ENCODE measurements at regions not wholly inside any gene's neighbourhood (a gene's known extent, or its start where the extent isn't known, plus 50 kb on each side); places are given as distances from the start of the nearest gene placed in this dataset.

DNA sequence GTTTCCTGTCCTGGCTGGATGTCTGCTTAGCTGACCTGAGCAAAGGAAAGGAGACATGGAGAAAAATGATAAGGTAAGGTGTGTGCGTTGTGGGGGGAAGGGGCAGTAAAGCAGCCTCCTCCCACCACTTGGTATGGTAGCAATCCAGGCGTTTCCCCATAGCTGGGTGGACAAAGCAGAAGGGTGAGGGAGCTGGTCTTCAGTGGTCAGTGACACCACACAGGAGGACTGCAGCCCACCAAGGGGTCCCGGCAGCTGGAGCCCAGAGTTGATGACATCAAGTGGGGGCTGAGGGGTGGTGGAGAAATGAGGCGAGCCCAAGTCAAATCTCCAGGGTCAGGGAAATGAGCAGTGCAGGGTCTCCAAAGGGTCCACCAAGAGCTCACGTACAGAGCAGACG lies 69.3 kb upstream of the LRRN2 start:
- TF ChIP-seq, protein P1, sequence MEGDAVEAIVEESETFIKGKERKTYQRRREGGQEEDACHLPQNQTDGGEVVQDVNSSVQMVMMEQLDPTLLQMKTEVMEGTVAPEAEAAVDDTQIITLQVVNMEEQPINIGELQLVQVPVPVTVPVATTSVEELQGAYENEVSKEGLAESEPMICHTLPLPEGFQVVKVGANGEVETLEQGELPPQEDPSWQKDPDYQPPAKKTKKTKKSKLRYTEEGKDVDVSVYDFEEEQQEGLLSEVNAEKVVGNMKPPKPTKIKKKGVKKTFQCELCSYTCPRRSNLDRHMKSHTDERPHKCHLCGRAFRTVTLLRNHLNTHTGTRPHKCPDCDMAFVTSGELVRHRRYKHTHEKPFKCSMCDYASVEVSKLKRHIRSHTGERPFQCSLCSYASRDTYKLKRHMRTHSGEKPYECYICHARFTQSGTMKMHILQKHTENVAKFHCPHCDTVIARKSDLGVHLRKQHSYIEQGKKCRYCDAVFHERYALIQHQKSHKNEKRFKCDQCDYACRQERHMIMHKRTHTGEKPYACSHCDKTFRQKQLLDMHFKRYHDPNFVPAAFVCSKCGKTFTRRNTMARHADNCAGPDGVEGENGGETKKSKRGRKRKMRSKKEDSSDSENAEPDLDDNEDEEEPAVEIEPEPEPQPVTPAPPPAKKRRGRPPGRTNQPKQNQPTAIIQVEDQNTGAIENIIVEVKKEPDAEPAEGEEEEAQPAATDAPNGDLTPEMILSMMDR (IDR thresholded peaks at IDR 0.05), result no peak
- no peak for TF ChIP-seq POLR2A (IDR thresholded peaks at IDR 0.05)
- no peak for TF ChIP-seq EP300 (IDR thresholded peaks at IDR 0.05)
- no peak for DNase-seq (ENCODE audit: low spot score in 2 of 2)

DNA sequence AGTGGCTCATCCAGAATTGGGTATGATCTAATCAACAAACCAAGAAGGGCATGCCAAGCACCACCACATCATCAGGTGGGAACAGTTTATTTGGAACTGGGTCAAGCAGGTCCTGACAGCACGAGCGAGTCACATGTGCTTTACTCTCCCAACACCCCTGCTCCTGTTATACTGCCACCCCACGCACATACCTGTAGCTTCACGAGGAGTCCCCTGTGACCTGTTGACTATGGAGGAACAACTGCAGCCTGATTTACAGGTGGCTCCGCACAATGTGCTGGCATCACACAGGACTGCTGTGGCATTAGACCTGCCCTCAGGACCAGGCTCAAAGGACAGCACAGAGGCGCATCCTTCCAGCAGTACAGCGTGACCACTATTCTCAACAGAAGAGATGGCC lies 70.8 kb upstream of the LRRN2 start:
- Histone ChIP-seq H3K4me1 (no peaks in the 10 kb centered on the region), H3K27ac (no peak overlapping the region)
- WGBS, 2 donors, result 91 to 96% methylated on average over 5 to 7 of the region's 7 CpGs

More for the DNA sequence above, 69.3 kb upstream of the LRRN2 start:
- WGBS, 2 donors, result 81 to 89% methylated on average over 6 of the region's 6 CpGs
- H3K36me3 ChIP-seq, result no peaks in the 10 kb centered on the region
- peaks cover 0 to 18% of the 10 kb centered on the region in 2 donors for H3K27me3 ChIP-seq
- no peak overlapping the region for H3K4me3 ChIP-seq
- H3K27ac ChIP-seq, result no peak overlapping the region
- no peaks in the 10 kb centered on the region for H3K4me1 ChIP-seq
- H3K9me3 ChIP-seq, result no peaks in the 10 kb centered on the region

DNA sequence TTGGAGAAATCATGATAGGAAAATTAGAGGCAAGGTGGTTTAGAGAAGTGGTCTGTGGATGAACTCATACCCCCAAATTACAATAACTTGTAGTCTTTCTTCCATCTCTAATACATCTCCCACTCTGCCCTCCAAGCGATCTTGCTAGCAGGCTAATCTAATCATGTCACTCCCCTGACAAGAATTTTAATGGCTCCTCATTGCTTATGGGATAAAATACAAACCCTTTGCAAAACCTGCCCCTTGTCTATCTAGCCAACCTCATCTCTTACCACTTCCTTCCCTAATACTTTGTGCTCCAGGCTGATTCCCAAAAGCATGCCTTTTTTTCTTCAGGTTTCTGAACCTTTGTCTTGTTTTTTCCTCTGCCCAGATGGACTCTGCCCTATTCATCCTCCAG lies 71.3 kb upstream of the LRRN2 start:
- TF ChIP-seq POLR2A (IDR thresholded peaks at IDR 0.05) (no peak), EP300 (IDR thresholded peaks at IDR 0.05) (no peak)
- TF ChIP-seq, protein P1 (IDR thresholded peaks at IDR 0.05), result no peak
- 76 to 79% methylated on average over 1 of the region's 1 CpG for WGBS, 2 donors
- no peaks in the 10 kb centered on the region for H3K4me1 ChIP-seq

More for the DNA sequence above, 70.8 kb upstream of the LRRN2 start:
- Histone ChIP-seq H3K36me3 (no peaks in the 10 kb centered on the region), H3K27me3 (peaks cover 0 to 18% of the 10 kb centered on the region in 2 donors), H3K9me3 (peaks cover 0 to 7% (median 0%) of the 10 kb centered on the region in 4 donors), H3K4me3 (no peak overlapping the region)
- DNase-seq (ENCODE audit: low spot score in 2 of 2), result no peak
- no peak for TF ChIP-seq POLR2A (IDR thresholded peaks at IDR 0.05)

DNA sequence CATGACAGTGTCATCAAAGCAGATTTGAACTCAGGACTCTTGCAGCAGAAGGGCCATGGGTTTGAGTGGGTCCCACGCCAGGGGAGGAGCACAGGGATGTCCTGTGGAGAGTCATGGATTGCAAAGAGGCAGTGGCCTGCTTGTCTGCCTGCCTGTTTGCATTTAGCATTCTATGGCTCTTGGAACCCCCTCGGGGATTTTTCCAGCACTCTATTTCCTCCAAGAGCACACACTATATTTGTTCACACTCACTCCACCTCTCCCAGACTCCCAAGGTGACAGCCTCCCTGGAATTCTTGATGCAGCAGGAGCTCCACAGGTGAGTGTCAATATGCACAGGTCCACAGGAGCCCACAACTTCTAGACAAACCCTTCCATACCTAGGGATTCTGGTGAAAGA lies 73.1 kb upstream of the LRRN2 start:
- 52 to 57% methylated on average over 2 of the region's 2 CpGs for WGBS, 2 donors
- peaks cover 0 to 14% (median 0%) of the 10 kb centered on the region in 4 donors for H3K9me3 ChIP-seq
- no peak for TF ChIP-seq EP300 (IDR thresholded peaks at IDR 0.05)
- TF ChIP-seq, protein P1 (IDR thresholded peaks at IDR 0.05), result no peak
- no peak for TF ChIP-seq POLR2A (IDR thresholded peaks at IDR 0.05)
- H3K27ac ChIP-seq, result no peak overlapping the region
- no peak for DNase-seq (ENCODE audit: low spot score in 2 of 2)
- H3K4me3 ChIP-seq, result no peak overlapping the region
- peaks cover 0 to 6% of the 10 kb centered on the region in 2 donors for H3K27me3 ChIP-seq
- H3K4me1 ChIP-seq, result peaks cover 0 to 4% (median 2%) of the 10 kb centered on the region in 4 donors
- no peaks in the 10 kb centered on the region for H3K36me3 ChIP-seq

More for the DNA sequence above, 71.3 kb upstream of the LRRN2 start:
- no peak overlapping the region for H3K4me3 ChIP-seq
- no peak for DNase-seq (ENCODE audit: low spot score in 2 of 2)
- peaks cover 0 to 18% of the 10 kb centered on the region in 2 donors for H3K27me3 ChIP-seq
- no peak overlapping the region for H3K27ac ChIP-seq
- no peaks in the 10 kb centered on the region for H3K36me3 ChIP-seq
- H3K9me3 ChIP-seq, result peaks cover 0 to 7% (median 0%) of the 10 kb centered on the region in 4 donors

DNA sequence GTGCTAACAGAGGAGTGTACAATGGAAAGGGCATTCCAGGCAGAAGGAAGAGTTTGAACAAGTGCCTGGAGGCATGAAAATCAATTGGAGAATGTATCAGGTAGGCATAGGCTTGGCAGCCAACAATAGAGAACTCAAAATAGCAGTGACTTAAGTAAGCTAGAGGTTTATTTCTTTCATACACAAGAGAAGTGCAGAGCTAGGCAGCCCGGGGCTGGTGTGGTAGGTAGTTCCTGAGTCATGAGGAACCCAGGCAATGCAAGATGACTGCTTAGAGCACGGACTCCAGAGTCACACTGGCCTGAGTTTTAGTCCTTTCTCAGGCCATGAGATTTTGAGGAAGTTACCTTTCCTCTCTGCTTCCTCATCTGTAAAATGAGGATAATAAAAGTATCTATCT lies 74.8 kb upstream of the LRRN2 start:
- no peak for DNase-seq (ENCODE audit: low spot score in 2 of 2)
- Histone ChIP-seq H3K9me3 (peaks cover 0 to 14% (median 0%) of the 10 kb centered on the region in 4 donors), H3K27me3 (no peaks in the 10 kb centered on the region), H3K27ac (no peak overlapping the region), H3K4me3 (no peak overlapping the region), H3K4me1 (peaks cover 0 to 13% (median 11%) of the 10 kb centered on the region in 4 donors), H3K36me3 (no peaks in the 10 kb centered on the region)
- 83 to 100% methylated on average over 2 of the region's 2 CpGs for WGBS, 2 donors
- TF ChIP-seq POLR2A (IDR thresholded peaks at IDR 0.05) (no peak), EP300 (IDR thresholded peaks at IDR 0.05) (no peak)
- TF ChIP-seq, protein P1 (IDR thresholded peaks at IDR 0.05), result no peak

DNA sequence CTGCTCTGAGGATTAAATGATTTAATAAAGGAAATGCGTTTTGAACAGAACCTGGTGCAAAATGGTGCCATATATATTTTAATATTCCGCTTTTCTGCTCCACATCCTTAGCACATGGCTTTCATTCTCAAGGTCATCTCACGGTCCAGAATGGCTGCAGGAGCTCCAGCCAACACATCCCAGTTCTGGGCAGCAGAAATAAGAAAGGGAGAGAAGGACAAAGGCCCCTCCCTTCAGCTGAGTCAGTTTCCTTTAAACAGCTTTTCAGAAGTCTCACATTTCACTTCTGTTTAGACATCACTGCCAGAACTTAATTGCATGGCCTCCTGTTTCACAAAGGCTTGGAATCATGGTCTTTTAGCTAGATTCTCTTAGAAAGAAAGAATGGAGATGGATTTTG lies 75.2 kb upstream of the LRRN2 start:
- H3K9me3 ChIP-seq, result peaks cover 0 to 14% (median 0%) of the 10 kb centered on the region in 4 donors
- no peaks in the 10 kb centered on the region for H3K36me3 ChIP-seq
- no peaks in the 10 kb centered on the region for H3K27me3 ChIP-seq
- no peak overlapping the region for H3K27ac ChIP-seq
- H3K4me1 ChIP-seq, result peaks cover 0 to 13% (median 11%) of the 10 kb centered on the region in 4 donors
- 91 to 93% methylated on average over 3 of the region's 3 CpGs for WGBS, 2 donors
- H3K4me3 ChIP-seq, result no peak overlapping the region
- DNase-seq (ENCODE audit: low spot score in 2 of 2), result no peak
- TF ChIP-seq, protein P1 (IDR thresholded peaks at IDR 0.05), result no peak
- no peak for TF ChIP-seq POLR2A (IDR thresholded peaks at IDR 0.05)
- TF ChIP-seq EP300 (IDR thresholded peaks at IDR 0.05), result no peak

Data from tibial nerve (tissue), 4 donors.